PC-3 (cell line): ENCODE measurements at regions not wholly inside any gene's neighbourhood (a gene's known extent, or its start where the extent isn't known, plus 50 kb on each side); places are given as distances from the start of the nearest gene placed in this dataset.
A peak's percentile ranks its signal among the peaks of the same experiment; 100 is the strongest.

ENCODE experiments used
- ATAC-seq: fragments of 200-7000 bp; cut with Tn5 transposase; 2 replicates; pipeline ENCODE4 v1.9.1; 2020; ENCODE audit warnings: mild to moderate bottlenecking, moderate library complexity
- BruUV-seq: library from RNA; stranded (reverse); fragments of 400-500 nt; replicated peaks from 2 replicates; lab custom pipeline; 2021; lab: Mats Ljungman, UMichigan
- CTCF ChIA-PET: fragments of 300-600 bp; sonication (Branson Sonifier 250); formaldehyde crosslinking; loops from one replicate; lab custom pipeline; 2022; ENCODE audit warnings: antibody characterized with exemption; lab: Charles Lee
- POLR2A ChIA-PET: fragments of 300-600 bp; sonication (Branson Sonifier 250); formaldehyde crosslinking; loops from one replicate; lab custom pipeline; 2022; ENCODE audit warnings: antibody characterized with exemption; ENCODE audit not compliant: unreplicated experiment; lab: Charles Lee
- DNase-seq: peaks from one replicate; pipeline ENCODE4 v3.0.0-alpha.2; 2015
- H2AFZ ChIP-seq: fragments of 300-600 bp; sonication (generic); 2 replicates; pipeline ENCODE4 v1.6.0; 2016; ENCODE audit warnings: antibody characterized with exemption, low read length
- H3F3A ChIP-seq: fragments of 300-600 bp; sonication (generic); one replicate; pipeline ENCODE4 v1.6.0; 2017; ENCODE audit warnings: antibody characterized with exemption, low read length, control low read depth, mild to moderate bottlenecking; ENCODE audit not compliant: unreplicated experiment
- H3K27ac ChIP-seq: fragments of 300-600 bp; sonication (generic); 2 replicates; pipeline ENCODE4 v1.5.1; 2016; ENCODE audit warnings: mild to moderate bottlenecking, low read length
- H3K27me3 ChIP-seq: fragments of 300-600 bp; sonication (generic); 2 replicates; pipeline ENCODE4 v1.6.1; 2016; ENCODE audit warnings: low read length, mixed read lengths
- H3K36me3 ChIP-seq: fragments of 300-600 bp; sonication (generic); 2 replicates; pipeline ENCODE4 v1.6.1; 2016; ENCODE audit warnings: low read depth, mixed run types, low read length, mixed read lengths
- H3K4me1 ChIP-seq: fragments of 300-600 bp; sonication (generic); 2 replicates; pipeline ENCODE4 v1.5.1; 2016; ENCODE audit warnings: low read length; ENCODE audit not compliant: insufficient read depth
- H3K4me2 ChIP-seq: fragments of 300-600 bp; sonication (generic); 2 replicates; pipeline ENCODE4 v1.6.0; 2016; ENCODE audit warnings: low read length
- H3K4me3 ChIP-seq: fragments of 300-600 bp; sonication (generic); 2 replicates; pipeline ENCODE4 v1.5.1; 2016; ENCODE audit warnings: mild to moderate bottlenecking, low read length, mixed read lengths
- H3K79me2 ChIP-seq: fragments of 300-600 bp; sonication (generic); 2 replicates; pipeline ENCODE4 v1.6.1; 2017; ENCODE audit warnings: low read length, mixed read lengths
- H3K9ac ChIP-seq: fragments of 300-600 bp; sonication (generic); 2 replicates; pipeline ENCODE4 v1.6.0; 2016; ENCODE audit warnings: mild to moderate bottlenecking, low read length
- H3K9me2 ChIP-seq: fragments of 300-600 bp; sonication (generic); replicated peaks from 2 replicates; pipeline ENCODE4 v1.6.1; 2016; ENCODE audit warnings: mixed run types, low read length, mixed read lengths
- H3K9me3 ChIP-seq: fragments of 300-600 bp; sonication (generic); 2 replicates; pipeline ENCODE4 v1.6.1; 2016; ENCODE audit warnings: low read length, mixed read lengths
- H4K20me1 ChIP-seq: fragments of 300-600 bp; sonication (generic); 2 replicates; pipeline ENCODE4 v1.6.1; 2016; ENCODE audit warnings: low read length, mixed read lengths
- EZH2 ChIP-seq: fragments of 300-600 bp; sonication (generic); IDR thresholded peaks from one replicate; pipeline ENCODE4 v1.6.1; 2017; ENCODE audit warnings: antibody characterized with exemption, mild to moderate bottlenecking, low read length; ENCODE audit not compliant: unreplicated experiment
- EZH2phosphoT487 ChIP-seq: fragments of 300-600 bp; sonication (generic); IDR thresholded peaks from 2 replicates; pipeline ENCODE4 v1.6.1; 2018; ENCODE audit warnings: mild to moderate bottlenecking, antibody characterized with exemption, low read length, borderline replicate concordance
- intact Hi-C: fragments of 100-400 bp; cut with micrococcal nuclease; formaldehyde crosslinking; loops from 2 replicates; pipeline ENCODE4 v1.9.0; 2023
- TF ChIP-seq, protein P1 (sequence below): fragments of 300-600 bp; sonication (generic); conservative IDR thresholded peaks from 2 replicates; pipeline ENCODE4 v1.5.1; 2017; ENCODE audit warnings: antibody characterized with exemption, low read depth, mild to moderate bottlenecking, low read length

DNA sequence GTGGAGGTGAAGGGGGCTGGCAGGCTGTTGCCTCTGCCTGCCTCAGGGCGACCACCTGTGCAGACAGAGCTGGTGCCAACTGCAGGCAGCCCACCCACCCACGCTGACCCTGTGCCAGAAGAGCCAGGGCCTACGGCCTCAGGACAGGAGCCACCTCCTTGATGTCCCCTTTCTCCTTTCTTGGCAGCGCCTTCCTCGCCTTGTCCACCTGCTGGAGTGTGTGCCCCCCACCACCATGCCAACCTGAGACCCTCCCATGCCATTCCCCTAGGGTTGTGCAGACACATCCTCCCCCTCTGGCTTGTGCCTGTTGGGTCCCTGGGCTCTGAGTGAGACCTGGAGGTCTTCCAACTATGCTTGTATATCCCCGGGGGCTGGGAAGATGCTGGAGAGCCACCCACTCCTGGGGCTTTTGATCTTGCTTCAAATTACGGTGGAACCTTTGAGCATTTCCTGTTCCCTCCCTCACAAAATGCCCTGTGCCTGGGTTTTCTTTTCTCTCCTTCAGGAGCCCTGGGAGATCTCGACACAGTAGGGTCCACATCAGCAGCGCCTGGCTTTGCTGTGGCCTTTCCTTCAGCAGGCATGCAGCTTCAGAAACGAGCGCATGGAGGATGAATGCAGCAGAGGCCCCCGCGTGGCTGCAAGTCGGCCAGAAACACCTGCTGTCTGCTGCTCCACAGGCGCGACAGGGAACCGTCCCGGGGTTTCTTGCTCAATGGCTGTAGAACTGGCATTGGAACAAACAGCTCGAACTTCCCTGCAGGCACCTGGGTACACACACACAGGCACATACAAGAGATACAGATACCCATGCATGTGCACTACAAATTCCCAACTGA is 65.9 kb upstream of the SH3RF3 start:
- Histone ChIP-seq H3K9me2 (no peaks in the 10 kb centered on the region), H2AFZ (peak overlapping the region; percentile 60), H3K36me3 (no peaks in the 10 kb centered on the region), H3K4me2 (peak overlapping the region; percentile 55), H3K79me2 (no peaks in the 10 kb centered on the region), H3F3A (no peaks in the 10 kb centered on the region), H3K9ac (no peak overlapping the region), H3K9me3 (no peaks in the 10 kb centered on the region), H3K27me3 (no peaks in the 10 kb centered on the region), H3K4me1 (no peaks in the 10 kb centered on the region), H3K4me3 (no peak overlapping the region; the same call in 1 of the 2 replicates), H4K20me1 (no peaks in the 10 kb centered on the region), H3K27ac (no peak overlapping the region)
- intact Hi-C loops: no loop called here
- POLR2A ChIA-PET: no interaction called here
- DNase-seq (peak; percentile 21), ATAC-seq (peak; percentile 79)
- no peak for TF ChIP-seq EZH2
- BruUV-seq: no TSS peak
- CTCF ChIA-PET: no interaction called here

DNA sequence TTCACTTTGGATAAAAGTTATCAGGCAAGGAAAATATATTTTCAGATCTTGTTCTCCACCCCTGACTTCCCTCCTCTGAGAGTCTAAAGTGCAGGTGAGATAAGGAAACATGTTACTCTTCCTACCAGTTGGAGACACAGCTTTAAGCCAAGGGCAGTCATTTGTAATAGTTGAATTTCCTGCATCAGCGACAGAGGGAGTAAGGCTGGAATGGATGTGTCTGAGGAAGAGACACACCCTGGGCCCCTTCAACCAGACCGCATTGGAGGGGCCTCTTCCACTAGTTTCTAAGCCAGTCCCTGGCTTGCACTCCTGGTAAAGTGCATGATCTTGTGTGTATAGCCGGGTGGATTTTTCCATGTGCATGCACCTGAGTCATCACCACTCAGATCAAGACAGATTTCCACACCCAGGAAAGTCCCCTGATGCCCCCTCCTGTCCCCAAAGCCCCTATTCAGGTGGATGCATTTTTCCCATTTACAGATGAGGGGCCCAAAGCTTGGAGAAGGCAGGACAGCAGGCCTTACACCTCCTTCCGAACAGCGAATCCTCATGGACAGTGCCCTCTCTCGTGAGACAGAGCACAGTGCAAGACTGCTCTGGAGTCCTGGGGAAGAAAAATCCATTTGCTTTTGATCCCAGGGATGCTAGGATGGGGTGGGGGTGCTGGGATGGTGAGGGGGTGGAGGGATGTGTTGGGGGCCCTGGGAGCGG is 66.7 kb upstream of the SH3RF3 start:
- no peak for TF ChIP-seq EZH2
- TF ChIP-seq, protein P1, sequence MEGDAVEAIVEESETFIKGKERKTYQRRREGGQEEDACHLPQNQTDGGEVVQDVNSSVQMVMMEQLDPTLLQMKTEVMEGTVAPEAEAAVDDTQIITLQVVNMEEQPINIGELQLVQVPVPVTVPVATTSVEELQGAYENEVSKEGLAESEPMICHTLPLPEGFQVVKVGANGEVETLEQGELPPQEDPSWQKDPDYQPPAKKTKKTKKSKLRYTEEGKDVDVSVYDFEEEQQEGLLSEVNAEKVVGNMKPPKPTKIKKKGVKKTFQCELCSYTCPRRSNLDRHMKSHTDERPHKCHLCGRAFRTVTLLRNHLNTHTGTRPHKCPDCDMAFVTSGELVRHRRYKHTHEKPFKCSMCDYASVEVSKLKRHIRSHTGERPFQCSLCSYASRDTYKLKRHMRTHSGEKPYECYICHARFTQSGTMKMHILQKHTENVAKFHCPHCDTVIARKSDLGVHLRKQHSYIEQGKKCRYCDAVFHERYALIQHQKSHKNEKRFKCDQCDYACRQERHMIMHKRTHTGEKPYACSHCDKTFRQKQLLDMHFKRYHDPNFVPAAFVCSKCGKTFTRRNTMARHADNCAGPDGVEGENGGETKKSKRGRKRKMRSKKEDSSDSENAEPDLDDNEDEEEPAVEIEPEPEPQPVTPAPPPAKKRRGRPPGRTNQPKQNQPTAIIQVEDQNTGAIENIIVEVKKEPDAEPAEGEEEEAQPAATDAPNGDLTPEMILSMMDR: peak; percentile 39
- no peaks in the 10 kb centered on the region for H3K27me3 ChIP-seq
- ATAC-seq (peak; percentile 49), DNase-seq (peak; percentile 22)
- no peaks in the 10 kb centered on the region for H3K79me2 ChIP-seq
- no peak overlapping the region for H3K9ac ChIP-seq
- no peaks in the 10 kb centered on the region for H4K20me1 ChIP-seq
- ChIA-PET CTCF (no interaction called here), POLR2A (no interaction called here)
- no TSS peak for BruUV-seq
- no peak overlapping the region for H2AFZ ChIP-seq
- H3K4me2 ChIP-seq: no peak overlapping the region
- H3K4me3 ChIP-seq: no peak overlapping the region
- intact Hi-C loops: no loop called here
- no peaks in the 10 kb centered on the region for H3K9me3 ChIP-seq
- no peaks in the 10 kb centered on the region for H3F3A ChIP-seq
- H3K27ac ChIP-seq: no peak overlapping the region
- no peaks in the 10 kb centered on the region for H3K36me3 ChIP-seq
- H3K4me1 ChIP-seq: no peaks in the 10 kb centered on the region
- no peaks in the 10 kb centered on the region for H3K9me2 ChIP-seq

DNA sequence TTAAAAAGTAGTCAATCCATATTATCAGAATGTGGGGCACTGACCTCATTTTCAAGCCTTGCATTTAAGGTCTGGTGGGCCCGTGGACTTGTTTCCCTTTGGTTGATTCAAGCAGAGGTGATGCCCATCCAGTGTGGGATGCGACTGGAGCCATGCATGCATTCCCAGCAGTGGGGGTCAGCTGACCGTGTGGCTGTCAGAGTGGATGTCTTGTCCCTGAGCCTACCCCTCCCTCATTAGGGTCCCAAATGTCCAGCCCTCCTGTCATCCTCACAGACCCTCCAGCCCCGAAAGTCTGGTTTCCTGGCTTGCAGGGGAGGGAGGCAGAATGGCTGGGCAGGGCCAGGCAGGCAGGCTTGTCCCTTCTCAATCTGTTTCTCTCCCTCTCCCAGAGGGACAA is 67.3 kb upstream of the SH3RF3 start:
- POLR2A ChIA-PET: no interaction called here
- DNase-seq: no peak
- H3K9ac ChIP-seq: no peak overlapping the region
- H3K27ac ChIP-seq: no peak overlapping the region
- H2AFZ ChIP-seq: no peak overlapping the region
- no peaks in the 10 kb centered on the region for H4K20me1 ChIP-seq
- H3K4me1 ChIP-seq: no peaks in the 10 kb centered on the region
- no peaks in the 10 kb centered on the region for H3F3A ChIP-seq
- H3K79me2 ChIP-seq: no peaks in the 10 kb centered on the region
- H3K9me3 ChIP-seq: no peaks in the 10 kb centered on the region
- CTCF ChIA-PET: no interaction called here
- no peaks in the 10 kb centered on the region for H3K36me3 ChIP-seq
- no TSS peak for BruUV-seq
- intact Hi-C loops: no loop called here
- H3K27me3 ChIP-seq: no peaks in the 10 kb centered on the region
- H3K4me3 ChIP-seq: no peak overlapping the region
- H3K9me2 ChIP-seq: no peaks in the 10 kb centered on the region
- TF ChIP-seq, protein P1: no peak
- TF ChIP-seq EZH2phosphoT487 (no peak), EZH2 (no peak)
- H3K4me2 ChIP-seq: no peak overlapping the region
- no peak for ATAC-seq
